Medulla oblongata (tissue), 1 donor: ENCODE measurements at regions not wholly inside any gene's neighbourhood (a gene's known extent, or its start where the extent isn't known, plus 50 kb on each side); places are given as distances from the start of the nearest gene placed in this dataset.

ENCODE experiments used
- DNase-seq: peaks from one replicate; pipeline ENCODE4 v3.0.0-alpha.2; 2015; ENCODE audit errors: extremely low spot score

DNA sequence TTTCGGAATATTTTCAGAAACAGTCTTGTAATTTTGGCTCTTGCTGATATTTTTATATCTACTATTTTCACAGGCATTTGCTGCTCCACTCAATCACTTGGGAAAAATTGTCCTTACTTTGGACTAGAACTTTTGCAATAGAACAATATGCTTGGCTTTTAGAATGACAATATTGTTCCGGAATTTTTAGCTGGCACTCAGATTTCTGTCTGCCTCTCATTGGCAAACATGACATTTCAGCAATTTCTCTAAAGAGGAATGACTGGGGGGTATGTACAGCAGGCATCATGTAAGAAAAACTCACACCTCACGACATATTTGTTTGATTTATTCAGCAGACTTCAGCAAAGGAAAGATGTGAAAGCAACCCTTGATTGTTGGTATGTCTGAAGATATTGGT lies 243.6 kb upstream of the GPRIN3 start:
- no peak for DNase-seq

DNA sequence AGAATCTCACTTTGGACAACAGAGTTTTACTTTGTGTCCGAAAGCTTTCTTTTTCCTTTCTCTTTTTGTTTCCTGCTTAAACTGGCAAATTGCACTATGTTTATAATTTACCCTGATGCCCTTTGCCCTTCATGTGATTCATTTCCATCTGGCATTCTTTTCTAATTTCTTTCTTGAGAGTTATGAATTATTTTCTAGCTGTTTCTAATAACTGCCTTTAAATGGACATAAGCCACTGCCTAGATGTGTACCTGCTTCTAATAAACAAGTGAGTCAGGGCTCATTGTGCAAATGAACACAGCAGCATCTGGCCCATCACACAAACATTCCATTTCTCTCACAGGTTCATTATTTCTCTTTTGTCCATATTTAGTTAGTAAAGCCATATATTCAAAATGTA lies 242.3 kb upstream of the GPRIN3 start:
- DNase-seq, result no peak

DNA sequence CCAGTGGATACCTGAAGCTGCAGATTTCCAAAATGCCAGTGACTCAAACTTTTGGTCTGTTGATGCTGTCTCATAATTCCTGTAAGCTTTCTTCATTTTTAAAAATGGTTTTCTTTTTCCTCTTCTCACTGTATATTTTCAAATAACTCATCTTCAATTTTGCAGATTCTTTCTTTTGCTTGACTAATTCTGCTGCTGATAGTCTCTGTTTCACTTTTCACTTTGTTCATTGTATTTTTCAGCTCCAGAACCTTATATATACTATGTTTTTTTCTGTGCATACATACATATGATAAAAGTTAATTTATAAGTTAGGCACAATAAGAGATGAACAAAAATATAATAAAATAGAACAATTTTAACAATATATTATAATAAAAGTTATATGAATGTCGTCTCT lies 237.7 kb upstream of the GPRIN3 start:
- DNase-seq, result no peak

DNA sequence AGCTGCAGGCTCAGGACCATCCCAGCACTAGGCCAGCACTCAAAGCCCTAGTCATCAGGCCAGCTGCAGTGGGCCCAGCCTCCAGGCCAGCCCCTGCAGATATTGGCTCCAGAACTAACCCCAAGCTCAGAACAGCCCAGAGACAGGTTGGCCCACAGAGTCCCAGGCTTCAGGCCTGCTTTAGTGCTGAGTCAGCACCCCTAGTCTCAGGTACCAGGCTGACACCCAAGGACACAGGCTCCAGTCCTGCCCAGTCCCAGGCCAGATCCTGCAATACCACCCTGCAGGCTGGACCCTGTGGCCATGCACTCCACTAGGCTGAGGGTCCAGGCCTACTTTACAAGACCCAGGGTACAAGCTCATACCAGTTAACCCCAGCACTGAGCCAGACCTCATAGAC lies 234.4 kb upstream of the GPRIN3 start:
- DNase-seq, result no peak

DNA sequence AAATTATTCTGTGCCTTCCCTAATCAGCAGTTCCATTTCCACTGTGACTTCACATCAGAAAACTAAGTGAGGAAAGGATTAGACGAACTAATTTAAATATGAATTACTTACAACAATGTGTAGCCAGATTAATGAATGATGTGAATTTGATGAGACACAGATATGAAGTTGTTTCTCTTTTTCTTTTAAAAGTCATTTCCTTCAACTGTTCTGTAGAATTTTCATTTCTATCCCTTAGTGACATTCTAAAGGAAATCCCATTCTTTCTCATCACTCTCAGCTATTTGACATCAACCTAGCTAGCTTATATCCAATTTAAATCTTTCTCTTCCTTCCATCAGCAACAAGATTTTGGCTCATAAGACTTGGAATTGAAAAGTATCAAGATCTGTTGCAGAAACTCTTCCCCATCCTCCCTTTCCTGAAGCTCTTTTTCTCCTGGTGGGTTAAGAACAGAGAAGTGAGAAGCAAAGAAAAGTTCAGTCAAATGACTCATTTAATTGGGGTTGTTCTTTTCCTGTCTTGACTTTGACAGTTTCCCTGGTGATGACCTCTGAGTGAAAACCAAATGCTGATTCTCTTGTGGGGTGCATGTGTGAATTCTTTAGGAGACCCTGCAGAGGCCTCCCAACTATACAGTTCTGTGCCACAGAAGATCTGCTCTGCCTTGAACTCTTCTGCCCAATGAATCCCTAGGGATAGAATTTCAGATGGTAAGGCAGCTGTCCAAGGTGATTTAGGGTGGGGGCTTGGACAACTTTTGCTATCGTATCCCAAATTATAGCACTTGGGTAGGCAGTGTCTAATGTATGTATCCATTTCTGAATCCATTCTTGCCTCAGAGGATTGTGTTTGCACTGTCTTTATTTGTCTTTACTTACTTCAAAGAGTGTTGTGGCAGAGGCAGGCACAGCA lies 232.5 kb upstream of the GPRIN3 start:
- no peak for DNase-seq

DNA sequence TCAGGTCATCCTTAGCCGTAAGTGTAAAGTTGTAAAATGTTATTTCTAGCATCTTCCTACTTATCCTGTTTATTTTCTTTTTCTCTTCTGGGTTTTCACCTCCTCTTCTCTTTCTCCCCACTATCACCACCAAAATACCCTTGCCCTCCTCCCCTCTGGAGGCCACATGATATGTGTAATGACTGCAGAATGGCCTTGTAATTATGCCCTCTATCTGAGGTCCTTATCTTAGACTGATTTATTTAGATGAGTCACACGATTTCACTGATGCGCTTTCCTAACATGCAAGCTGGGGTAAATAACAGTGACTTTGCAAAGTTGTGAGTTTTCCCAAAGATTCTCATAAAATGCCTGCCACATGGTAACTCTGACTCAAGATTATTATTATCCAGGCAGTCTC lies 231.8 kb upstream of the GPRIN3 start:
- DNase-seq, result no peak

DNA sequence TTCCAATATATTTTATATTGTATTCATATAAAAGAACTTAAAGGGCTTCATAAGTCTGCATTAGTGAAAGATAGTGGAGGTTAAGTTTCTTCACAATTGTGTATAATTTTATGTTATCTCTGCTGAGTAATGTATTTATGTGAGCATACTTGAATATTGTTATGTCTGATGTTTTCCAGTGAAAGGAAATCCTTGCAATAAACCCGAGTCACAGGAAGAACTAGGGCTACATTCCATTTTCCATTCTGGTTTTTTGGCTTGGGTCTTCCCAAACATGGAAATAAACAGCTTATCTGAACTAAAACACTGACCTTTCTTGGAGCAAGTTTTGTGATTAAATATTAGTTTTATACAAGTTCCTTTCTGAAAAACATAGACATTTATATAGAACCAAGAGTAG lies 231.3 kb upstream of the GPRIN3 start:
- DNase-seq, result no peak

DNA sequence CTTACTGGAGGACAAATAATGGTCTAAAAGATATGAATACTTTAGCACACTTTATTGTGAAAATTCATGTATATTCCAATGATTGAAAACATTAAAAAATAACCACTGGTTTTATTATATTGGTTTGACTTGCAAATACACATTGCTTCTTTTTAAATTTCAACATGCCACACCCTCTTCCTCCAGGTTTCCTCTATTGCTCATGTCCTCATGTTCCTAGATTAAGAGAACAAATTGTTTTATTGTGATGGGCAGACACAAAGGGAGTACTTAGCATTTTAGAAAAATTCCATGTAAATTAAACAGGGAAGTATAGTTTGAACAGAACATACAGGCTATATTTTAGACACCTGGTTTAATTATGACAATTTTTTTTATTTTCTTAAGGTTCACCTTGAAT lies 230.6 kb upstream of the GPRIN3 start:
- DNase-seq, result no peak

DNA sequence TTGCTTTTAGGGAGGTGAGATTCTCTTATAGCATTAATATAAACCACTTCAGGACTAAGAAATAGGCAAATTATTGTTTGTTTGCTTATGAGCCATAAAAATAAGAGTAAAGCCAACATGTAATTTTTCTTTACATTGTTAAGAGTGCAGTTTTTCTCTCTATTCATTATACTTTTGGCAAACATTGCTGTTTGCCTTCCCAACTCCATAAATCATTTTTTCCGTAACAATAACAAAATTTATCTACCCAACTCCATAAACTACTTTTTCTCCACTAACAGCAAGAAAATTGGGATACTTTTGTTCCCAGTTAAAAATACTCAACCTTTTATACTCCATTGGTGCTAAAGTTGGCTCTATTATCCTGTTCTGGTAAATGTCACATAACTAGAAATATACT lies 229.7 kb upstream of the GPRIN3 start:
- DNase-seq, result no peak

DNA sequence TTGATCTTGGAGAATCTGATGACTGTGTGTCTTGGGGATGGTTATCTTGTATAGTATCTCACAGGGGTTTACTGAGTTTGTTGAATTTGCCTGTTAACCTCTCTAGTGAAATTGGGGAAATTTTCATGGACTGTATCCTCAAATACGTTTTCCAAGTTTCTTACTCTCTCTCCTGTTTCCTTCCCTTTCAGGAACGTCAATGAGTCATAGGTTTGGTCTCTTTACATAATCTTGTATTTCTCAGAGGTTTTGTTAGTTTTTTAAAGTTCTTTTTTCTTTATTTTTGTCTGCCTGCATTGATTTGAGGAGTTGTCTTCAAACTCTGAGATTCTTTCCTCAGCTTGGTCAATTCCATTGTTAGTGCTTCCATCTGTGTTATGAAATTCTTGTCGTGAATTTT lies 227.7 kb upstream of the GPRIN3 start:
- DNase-seq, result no peak

DNA sequence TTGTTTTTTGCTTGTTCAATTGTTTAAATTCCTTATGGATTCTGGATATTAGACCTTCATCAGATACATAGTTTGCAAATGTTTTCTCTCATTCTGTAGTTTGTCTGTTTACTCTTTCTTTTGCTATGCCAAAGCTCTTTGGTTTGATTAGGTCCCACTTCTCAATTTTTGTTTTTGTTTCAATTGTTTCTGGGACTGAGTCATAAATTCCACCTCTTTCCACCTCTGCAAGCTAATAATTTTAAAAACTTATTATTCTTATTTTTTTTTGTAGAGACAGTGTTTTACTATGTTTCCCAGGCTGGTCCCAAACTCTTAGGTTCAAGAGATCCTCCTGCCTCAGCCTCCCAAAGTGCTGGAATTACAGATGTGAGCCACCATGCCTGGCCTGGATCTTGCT lies 226.8 kb upstream of the GPRIN3 start:
- no peak for DNase-seq

DNA sequence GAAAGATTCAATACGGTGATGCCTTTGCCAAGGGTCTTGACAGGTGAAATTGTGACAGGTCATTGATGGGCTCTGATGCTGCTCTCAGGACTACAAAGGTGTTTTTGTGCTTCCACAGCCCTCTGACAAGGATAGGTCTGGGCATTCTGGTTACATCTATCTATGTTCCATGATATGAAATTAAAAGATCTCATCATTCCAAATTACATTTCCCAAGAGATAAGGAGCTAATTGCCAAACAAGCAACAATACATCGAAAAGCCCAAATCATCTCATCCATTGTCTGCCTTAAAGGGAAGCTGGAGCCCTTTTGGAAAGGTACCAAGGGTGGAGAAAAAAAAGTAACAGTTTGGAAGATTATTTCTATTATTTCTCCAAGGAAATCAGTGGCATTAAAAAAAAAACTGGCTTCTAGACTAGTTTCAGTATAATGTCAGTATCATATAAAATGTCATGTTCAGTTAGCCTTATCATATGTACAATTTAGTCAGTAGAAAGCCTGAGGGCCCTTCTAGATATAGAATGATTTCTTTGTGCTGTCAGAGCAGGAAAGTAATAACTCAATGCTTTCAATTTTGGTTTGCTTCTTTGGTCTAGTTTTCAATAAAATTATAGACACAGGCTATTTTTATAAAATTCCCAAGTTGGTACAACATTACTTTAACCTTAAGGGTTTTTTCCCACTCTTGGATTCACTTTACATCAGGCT lies 224.5 kb upstream of the GPRIN3 start:
- DNase-seq, result no peak

DNA sequence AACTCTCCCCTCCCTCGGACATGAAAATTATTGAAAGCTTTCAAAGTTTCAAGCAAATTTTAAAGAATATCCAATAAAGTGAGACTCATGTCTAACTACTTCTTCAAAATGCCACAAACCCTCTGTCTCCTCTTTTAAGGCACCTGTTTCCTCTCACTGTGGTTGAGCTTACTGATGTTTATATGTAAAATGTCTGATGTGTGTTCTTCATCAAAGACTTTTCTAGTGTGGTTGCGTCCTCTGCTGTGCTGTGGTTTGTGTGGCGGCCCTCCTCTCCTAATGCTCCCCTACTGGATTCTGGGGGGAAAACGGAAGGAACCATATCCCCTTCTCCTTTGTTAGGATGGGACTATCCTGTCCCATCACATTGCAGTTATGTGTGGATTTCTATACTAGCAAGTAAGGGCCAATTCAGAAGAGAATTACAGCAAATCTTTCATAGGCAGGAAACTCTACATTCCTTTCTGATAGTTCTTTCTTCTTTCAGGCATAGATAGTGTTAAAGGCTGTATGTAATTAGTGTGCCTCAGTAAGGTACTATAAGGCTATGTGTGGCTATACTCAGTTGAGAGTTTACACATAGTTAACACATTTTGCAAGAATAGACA lies 221.0 kb upstream of the GPRIN3 start:
- DNase-seq, result no peak

DNA sequence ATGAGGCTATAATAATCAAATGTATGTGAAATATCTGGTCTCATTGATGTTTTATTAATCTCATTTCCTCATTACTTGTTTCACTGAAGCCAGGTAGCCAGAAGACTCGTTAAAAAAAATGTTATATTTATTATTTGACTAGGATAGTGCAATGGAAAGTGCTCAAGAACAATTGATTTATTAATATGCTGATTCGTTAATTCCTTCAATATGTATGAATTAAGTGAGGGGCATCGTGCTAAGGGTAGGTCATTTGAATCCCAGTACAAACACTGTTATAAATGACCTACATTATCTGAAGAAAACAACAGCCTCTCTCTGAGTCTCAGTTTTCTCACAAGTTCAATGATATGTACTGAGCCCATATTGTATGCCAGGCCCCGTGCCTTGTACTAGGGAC lies 214.2 kb upstream of the GPRIN3 start:
- no peak for DNase-seq

DNA sequence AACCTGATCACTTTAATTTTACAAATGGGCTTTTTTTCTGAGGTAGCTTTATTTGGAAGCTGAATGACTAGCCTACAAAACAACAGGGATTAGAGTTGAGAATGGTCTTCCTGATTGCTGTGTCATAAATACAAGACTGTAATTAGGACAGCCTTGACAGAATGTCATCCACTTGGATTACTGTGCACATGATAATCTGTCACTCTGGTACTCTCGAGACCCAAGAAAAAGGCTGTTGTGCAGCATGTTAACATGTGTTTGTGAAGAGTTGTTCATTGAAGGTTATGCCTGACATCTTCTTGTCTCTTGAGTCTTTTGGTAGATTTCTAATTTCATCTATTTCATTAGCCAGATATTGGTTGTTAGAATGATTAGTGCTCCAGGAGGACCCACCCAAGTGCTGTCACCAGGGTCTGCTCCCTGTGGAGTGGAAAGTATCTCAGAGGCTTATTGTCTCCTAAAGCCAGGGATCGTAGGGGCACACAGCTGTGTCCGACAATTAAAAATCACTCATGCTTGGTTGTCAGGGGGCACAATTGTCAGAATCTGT lies 212.2 kb upstream of the GPRIN3 start:
- DNase-seq, result no peak

DNA sequence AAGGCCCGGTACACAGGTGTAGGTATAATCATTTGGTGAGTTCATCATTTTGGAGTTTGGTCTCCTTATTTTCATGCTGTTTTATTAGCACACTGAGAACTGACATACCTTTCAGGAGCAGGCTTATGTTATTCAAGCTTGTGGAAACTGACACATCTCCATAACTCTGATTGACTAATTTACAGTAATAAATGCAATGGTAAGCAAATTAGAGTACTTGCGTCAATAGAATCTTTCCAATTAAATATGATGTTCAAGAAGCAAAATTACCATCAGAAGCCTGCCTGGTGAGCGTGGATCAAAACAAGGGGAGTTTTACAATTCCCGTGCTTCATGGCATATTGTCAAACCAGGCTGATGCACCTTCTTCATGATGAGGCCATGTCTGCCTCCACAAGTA lies 210.7 kb upstream of the GPRIN3 start:
- no peak for DNase-seq

DNA sequence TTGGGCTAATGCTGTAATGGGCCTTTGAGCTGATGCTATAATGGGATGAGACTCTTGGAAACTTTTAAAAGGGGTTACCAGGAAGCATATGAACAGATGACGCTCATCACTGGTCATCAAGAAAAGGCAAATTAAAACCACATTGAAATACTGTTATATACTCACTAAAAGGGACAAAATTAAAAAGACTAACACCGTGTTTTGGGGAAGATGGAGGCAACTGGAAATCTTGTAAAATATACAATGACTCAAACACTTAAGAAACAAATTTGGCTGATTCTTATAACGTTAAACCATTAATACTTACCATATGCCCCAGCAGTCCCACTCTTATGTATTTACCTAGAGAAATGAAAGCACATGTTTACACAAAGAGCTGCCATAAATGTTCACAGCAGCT lies 207.2 kb upstream of the GPRIN3 start:
- no peak for DNase-seq

DNA sequence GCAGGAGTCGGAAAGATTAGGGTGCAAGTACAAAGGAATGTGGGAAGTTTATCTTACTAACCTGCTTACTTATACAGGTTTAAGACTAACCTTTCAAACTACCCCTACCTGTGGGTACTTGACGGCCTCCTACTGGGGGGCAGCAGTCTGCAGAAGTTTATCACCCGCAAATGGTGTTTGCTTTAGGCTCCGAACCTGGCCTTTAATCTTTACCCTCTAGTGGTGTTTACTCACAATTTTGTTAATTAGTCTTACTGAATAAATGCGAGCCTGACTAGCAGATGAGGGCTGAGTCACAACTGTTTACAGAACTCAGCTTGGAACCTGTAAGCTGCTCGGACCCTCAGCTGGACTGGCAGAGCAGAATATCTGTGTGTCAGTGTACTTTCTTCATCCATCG lies 204.2 kb upstream of the GPRIN3 start:
- DNase-seq, result no peak

DNA sequence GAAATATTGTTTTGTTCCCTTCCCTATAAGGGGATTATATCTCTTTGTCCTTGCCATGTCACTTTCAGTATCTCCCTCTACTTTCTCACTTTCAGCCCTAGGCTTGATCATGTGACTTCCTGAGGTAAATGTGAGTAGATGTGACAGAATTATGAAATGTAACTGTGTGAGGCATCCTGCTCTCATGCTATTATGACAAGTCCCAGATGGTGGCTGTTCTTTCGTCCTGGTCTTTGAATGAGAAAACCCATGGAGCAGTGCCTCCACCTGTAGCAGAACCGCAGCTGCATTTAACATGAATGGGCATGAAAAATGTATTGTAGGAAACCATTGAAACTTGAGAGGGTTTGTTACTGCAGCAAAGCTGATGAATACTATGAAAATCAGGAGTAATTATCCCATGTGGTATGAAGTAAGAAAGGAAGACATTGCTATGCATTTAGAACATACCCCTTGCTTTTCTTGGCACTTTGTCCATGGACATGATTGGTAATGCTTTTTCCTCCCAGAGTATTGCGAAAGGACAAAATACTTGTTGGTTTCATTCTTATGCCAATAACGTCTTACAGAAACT lies 202.2 kb upstream of the GPRIN3 start:
- no peak for DNase-seq

DNA sequence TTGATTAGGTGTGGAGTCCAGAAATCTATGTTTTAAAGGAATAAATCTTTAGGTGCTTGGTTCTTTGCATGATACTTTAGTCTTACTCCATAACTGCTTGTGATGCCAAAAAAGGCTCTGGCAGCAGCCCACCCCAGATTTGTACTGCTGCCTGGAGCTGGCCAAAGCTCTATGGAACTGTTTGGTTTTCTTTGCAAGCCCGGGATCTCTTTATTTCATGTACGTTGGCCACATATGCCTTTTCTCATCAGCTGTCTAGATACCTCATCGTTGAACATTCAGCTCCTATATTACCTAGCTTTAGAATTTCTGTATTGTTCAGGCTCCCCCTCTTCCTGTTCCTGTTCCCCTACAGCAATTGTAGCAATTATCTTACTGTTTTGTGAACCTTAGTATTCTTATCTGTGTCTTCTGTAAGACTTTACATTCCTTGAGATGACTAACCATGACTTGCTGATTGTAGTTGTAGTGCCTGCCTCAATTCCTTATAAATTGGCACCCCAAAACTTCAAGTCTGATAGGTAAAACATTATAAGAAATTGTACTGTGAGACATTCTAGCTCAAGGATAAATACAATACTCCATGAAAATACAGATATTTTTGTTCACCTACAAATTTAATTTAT lies 199.4 kb upstream of the GPRIN3 start:
- DNase-seq, result no peak

DNA sequence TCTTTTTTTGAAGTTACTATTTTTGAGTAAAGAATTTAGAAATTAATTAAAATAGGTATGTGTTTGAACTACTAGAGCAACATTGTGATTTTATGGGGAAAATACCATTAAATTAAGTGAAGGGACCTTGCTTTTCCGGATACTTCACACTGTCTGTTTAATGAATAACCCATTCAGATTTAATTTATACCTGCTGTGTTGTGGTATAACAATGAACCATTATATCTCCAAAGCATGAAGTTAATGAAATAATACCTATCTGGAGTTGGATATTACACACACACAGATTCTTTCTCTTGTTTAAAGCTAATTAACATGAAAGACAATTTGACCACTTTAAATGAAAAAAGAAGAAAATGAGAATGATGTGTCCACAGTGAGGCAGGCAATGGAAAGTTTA lies 195.0 kb upstream of the GPRIN3 start:
- DNase-seq, result no peak
